GM21381 (cell line): ENCODE measurements at regions not wholly inside any gene's neighbourhood (a gene's known extent, or its start where the extent isn't known, plus 50 kb on each side); places are given as distances from the start of the nearest gene placed in this dataset.

Experiments used
- ATAC-seq: cut with Tn5 transposase; IDR thresholded peaks from one replicate; pipeline ENCODE4 v1.9.1; 2021; ENCODE audit warnings: mild to moderate bottlenecking, moderate library complexity; ENCODE audit not compliant: unreplicated experiment

GRCh38 chr21:19565587-19565986 lies 1162.0 kb upstream of the TMPRSS15 start:
- no peak for ATAC-seq

- ATAC-seq, result no peak
Observed at GRCh38 chr21:19566975-19567374, 1163.4 kb upstream of the TMPRSS15 start.

GRCh38 chr21:19577381-19577780 lies 1173.8 kb upstream of the TMPRSS15 start:
- no peak for ATAC-seq

GRCh38 chr21:19590044-19590443 lies 1186.5 kb upstream of the TMPRSS15 start:
- no peak for ATAC-seq

GRCh38 chr21:19603011-19603593 lies 1199.5 kb upstream of the TMPRSS15 start:
- ATAC-seq, result no peak

GRCh38 chr21:19608101-19608621 lies 1204.6 kb upstream of the TMPRSS15 start:
- ATAC-seq, result no peak

- no peak for ATAC-seq
Observed at GRCh38 chr21:19609611-19610010, 1206.0 kb upstream of the TMPRSS15 start.

GRCh38 chr21:19621837-19622496 lies 1218.4 kb upstream of the TMPRSS15 start:
- no peak for ATAC-seq

- ATAC-seq, result no peak
Observed at GRCh38 chr21:19640964-19641363, 1237.4 kb upstream of the TMPRSS15 start.

- ATAC-seq, result no peak
Observed at GRCh38 chr21:19648391-19648790, 1244.8 kb upstream of the TMPRSS15 start.

- ATAC-seq, result no peak
Observed at GRCh38 chr21:19683492-19683891, 1279.9 kb upstream of the TMPRSS15 start.

GRCh38 chr21:19684328-19684727 lies 1280.7 kb upstream of the TMPRSS15 start:
- no peak for ATAC-seq

- no peak for ATAC-seq
Observed at GRCh38 chr21:19692231-19692630, 1288.6 kb upstream of the TMPRSS15 start.

- ATAC-seq, result no peak
Observed at GRCh38 chr21:19695796-19696195, 1292.2 kb upstream of the TMPRSS15 start.

- no peak for ATAC-seq
Observed at GRCh38 chr21:19700476-19700875, 1296.9 kb upstream of the TMPRSS15 start.

- ATAC-seq, result no peak
Observed at GRCh38 chr21:19702726-19703125, 1295.5 kb upstream of the NCAM2 start.

- ATAC-seq, result no peak
Observed at GRCh38 chr21:19704832-19705231, 1293.4 kb upstream of the NCAM2 start.

GRCh38 chr21:19712441-19712840 lies 1285.8 kb upstream of the NCAM2 start:
- no peak for ATAC-seq

GRCh38 chr21:19713313-19713712 lies 1284.9 kb upstream of the NCAM2 start:
- ATAC-seq, result no peak

GRCh38 chr21:19724081-19724480 lies 1274.1 kb upstream of the NCAM2 start:
- ATAC-seq, result no peak

- no peak for ATAC-seq
Observed at GRCh38 chr21:19731251-19731650, 1267.0 kb upstream of the NCAM2 start.

GRCh38 chr21:19759836-19760235 lies 1238.4 kb upstream of the NCAM2 start:
- ATAC-seq, result no peak

GRCh38 chr21:19767546-19767945 lies 1230.7 kb upstream of the NCAM2 start:
- no peak for ATAC-seq
